Glutamatergic neuron (in vitro differentiated cells): ENCODE measurements at regions not wholly inside any gene's neighbourhood (a gene's known extent, or its start where the extent isn't known, plus 50 kb on each side); places are given as distances from the start of the nearest gene placed in this dataset.

ENCODE experiments used
- DNase-seq: peaks from one replicate; pipeline ENCODE4 v3.0.0; 2022
- H3K27ac Mint-ChIP-seq: one replicate; pipeline ENCODE4 v1.8.0; 2020; ENCODE audit warnings: mild to moderate bottlenecking, mixed read lengths, inconsistent platforms; ENCODE audit not compliant: unreplicated experiment
- H3K27me3 Mint-ChIP-seq: one replicate; pipeline ENCODE4 v1.8.0; 2020; ENCODE audit warnings: mild to moderate bottlenecking, moderate library complexity, mixed read lengths, inconsistent platforms; ENCODE audit not compliant: unreplicated experiment
- H3K36me3 Mint-ChIP-seq: one replicate; pipeline ENCODE4 v1.8.0; 2020; ENCODE audit warnings: mild to moderate bottlenecking, mixed read lengths, inconsistent platforms; ENCODE audit not compliant: unreplicated experiment
- H3K4me1 Mint-ChIP-seq: one replicate; pipeline ENCODE4 v1.8.0; 2020; ENCODE audit warnings: mild to moderate bottlenecking, low read depth, mixed read lengths, inconsistent platforms; ENCODE audit not compliant: unreplicated experiment
- H3K4me3 Mint-ChIP-seq: one replicate; pipeline ENCODE4 v1.8.0; 2020; ENCODE audit warnings: mild to moderate bottlenecking, mixed read lengths, inconsistent platforms; ENCODE audit not compliant: unreplicated experiment
- H3K9me3 Mint-ChIP-seq: one replicate; pipeline ENCODE4 v1.8.0; 2020; ENCODE audit warnings: mild to moderate bottlenecking, moderate library complexity, mixed read lengths, inconsistent platforms; ENCODE audit not compliant: unreplicated experiment
- CTCF ChIP-seq: fragments of 200-600 bp; sonication (generic); IDR thresholded peaks from one replicate; pipeline ENCODE4 v1.5.0; 2021; ENCODE audit not compliant: partially characterized antibody, unreplicated experiment

GRCh38 chr11:122322329-122322728, 206.3 kb upstream of the BLID start:
- Mint-ChIP-seq H3K36me3 (no peaks in the 10 kb centered on the region), H3K4me3 (no peak overlapping the region)
- no peak for TF ChIP-seq CTCF

GRCh38 chr11:122320671-122321070, 204.7 kb upstream of the BLID start:
- no peak for TF ChIP-seq CTCF
- Mint-ChIP-seq H3K27me3 (no peaks in the 10 kb centered on the region), H3K27ac (no peak overlapping the region), H3K36me3 (no peaks in the 10 kb centered on the region), H3K4me3 (no peak overlapping the region), H3K9me3 (no peaks in the 10 kb centered on the region), H3K4me1 (no peaks in the 10 kb centered on the region)
- DNase-seq: no peak

More at GRCh38 chr11:122322329-122322728, 206.3 kb upstream of the BLID start:
- no peak overlapping the region for H3K27ac Mint-ChIP-seq
- no peaks in the 10 kb centered on the region for H3K27me3 Mint-ChIP-seq
- no peaks in the 10 kb centered on the region for H3K4me1 Mint-ChIP-seq
- no peak for DNase-seq
- no peaks in the 10 kb centered on the region for H3K9me3 Mint-ChIP-seq

DNA sequence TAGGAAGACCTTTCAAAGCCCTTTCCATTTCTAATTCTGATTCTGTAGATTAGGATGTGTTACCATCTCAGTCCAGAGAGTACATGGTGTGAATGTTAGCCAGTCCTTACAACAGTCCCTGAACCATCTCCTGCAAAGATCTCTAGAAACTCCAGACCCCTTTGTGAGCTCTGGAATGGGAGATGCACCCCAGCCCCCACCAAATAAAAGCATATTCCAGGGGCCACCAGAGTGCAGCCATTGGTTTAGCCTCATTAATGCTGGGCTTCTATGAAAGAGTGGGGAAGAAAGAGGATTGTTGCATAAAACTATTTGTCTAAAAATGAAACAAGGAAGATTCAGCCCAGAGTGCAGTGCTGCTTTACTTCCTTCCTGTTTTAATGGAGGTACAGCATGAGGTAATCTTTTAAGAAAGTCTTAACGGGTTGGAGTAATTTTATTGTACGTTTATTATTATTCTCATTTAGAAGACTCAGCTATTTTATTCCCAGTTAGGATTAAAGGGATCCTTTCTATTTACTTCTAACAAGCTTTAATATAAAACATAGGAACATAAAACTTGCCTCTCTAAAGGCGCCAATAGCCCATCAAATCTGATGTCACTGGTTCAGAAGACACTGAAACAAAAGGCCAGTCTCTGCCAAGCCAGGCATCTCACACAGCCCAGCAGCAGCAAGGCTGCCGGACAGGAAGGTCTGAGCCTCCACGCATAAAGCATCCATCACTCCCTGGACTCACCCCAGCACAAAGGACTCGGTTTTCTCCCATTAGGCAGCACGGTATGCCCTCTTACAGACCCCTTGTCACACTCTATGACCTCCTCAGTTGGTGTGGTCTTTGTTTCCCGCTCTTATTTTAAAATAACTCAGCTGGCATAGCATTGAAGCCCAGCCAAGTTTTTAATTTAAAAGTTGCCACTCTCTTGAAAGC, 203.9 kb upstream of the BLID start:
- TF ChIP-seq CTCF: no peak
- Mint-ChIP-seq H3K36me3 (no peaks in the 10 kb centered on the region), H3K4me3 (no peak overlapping the region), H3K4me1 (no peaks in the 10 kb centered on the region), H3K9me3 (no peaks in the 10 kb centered on the region), H3K27ac (no peak overlapping the region), H3K27me3 (no peaks in the 10 kb centered on the region)
- DNase-seq: no peak

DNA sequence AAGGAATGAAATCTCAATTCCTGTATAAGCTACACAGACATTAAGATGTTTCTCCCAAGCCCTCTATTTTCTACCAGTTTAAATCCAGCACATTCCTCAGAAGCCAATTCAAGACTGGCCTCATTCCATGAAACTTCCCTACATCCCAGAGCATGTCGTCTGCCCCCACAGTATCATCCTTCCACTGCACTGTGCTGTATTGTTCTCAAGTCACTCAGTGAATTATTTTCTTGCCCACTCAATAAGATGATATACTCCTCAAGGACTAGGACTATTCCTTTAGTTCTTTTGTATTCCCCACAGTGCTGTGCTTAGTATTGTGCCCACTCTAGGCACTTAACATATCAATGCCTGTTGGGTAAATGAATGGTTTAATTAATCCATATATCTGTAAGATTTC, 203.1 kb upstream of the BLID start:
- no peak for TF ChIP-seq CTCF
- Mint-ChIP-seq H3K4me1 (no peaks in the 10 kb centered on the region), H3K36me3 (no peaks in the 10 kb centered on the region), H3K27me3 (no peaks in the 10 kb centered on the region), H3K4me3 (no peak overlapping the region), H3K27ac (no peak overlapping the region), H3K9me3 (no peaks in the 10 kb centered on the region)
- DNase-seq: no peak

GRCh38 chr11:122317305-122317704, 201.3 kb upstream of the BLID start:
- H3K9me3 Mint-ChIP-seq: no peaks in the 10 kb centered on the region
- no peak overlapping the region for H3K27ac Mint-ChIP-seq
- no peak for TF ChIP-seq CTCF
- H3K4me1 Mint-ChIP-seq: no peaks in the 10 kb centered on the region
- H3K4me3 Mint-ChIP-seq: no peak overlapping the region
- no peaks in the 10 kb centered on the region for H3K36me3 Mint-ChIP-seq
- no peak for DNase-seq
- H3K27me3 Mint-ChIP-seq: no peaks in the 10 kb centered on the region
